Heart left ventricle (tissue), 13 donors: ENCODE measurements at regions not wholly inside any gene's neighbourhood (a gene's known extent, or its start where the extent isn't known, plus 50 kb on each side); places are given as distances from the start of the nearest gene placed in this dataset.

ENCODE experiments used
- CTCF ChIP-seq, 12 donors: fragments of 200-600 bp; sonication (generic) in 4 of 12; IDR thresholded peaks; one replicate each; pipeline versions ENCODE4 v1.5.0 to v1.8.0; 2018 to 2022; ENCODE audit warnings: antibody characterized with exemption in 12 of 12, mild to moderate bottlenecking in 5 of 12
- POLR2A ChIP-seq, 2 donors: fragments of 450-650 bp; IDR thresholded peaks; one replicate each; pipeline ENCODE4 v1.6.1; 2017; ENCODE audit warnings: antibody characterized with exemption in 2 of 2, mild to moderate bottlenecking in 2 of 2, moderate library complexity in 2 of 2
- donor health status: ischemic (EF 13 %, LVEDD 7.1; RV severe dilation, severe dysfunction).
- donor health status: DM: no; HTN: yes; CAD: no.
- donor health status: DM: no; HTN: no; CAD: no.
- donor health status: ischemic (EF 25% LVEDD 6.9; RV normal size, moderate dysfunction).
- donor health status: ischemic (EF 25% LVEDD 5.7; RV mildly dilated, moderate dysfunction).
- donor health status: ischemic (EF 35%, LVEDD 5.7; RV mildly dilated, moderate dysfunction).
- donor health status: nonischemic (EF 11% LVEDD 7.7; RV severe dilation, severe dysfunction).
- donor health status: DM: yes; HTN: yes; CAD: no.
- donor health status: PGD.
- donor health status: ischemic (EF 29% LVEDD 5.4; RV normal size, mild dysfunction).
- donor health status: nonischemic (EF 23%, LVEDD 6.1; RV moderate dilation, normal function).

- no peak for TF ChIP-seq CTCF (IDR thresholded peaks at IDR 0.05)
- no peak for TF ChIP-seq POLR2A (IDR thresholded peaks at IDR 0.05)
These were observed 345.8 kb downstream of the ZNF536 start for GRCh38 chr19:30718014-30718413.
